HCT116 (cell line): ENCODE measurements at regions not wholly inside any gene's neighbourhood (a gene's known extent, or its start where the extent isn't known, plus 50 kb on each side); places are given as distances from the start of the nearest gene placed in this dataset.

Source experiments
- ATAC-seq: fragments of 200-7000 bp; cut with Tn5 transposase; 2 replicates; pipeline ENCODE4 v1.9.1; 2020; ENCODE audit warnings: mild to moderate bottlenecking, moderate library complexity
- BruUV-seq: library from RNA; stranded (reverse); fragments of 400-500 nt; replicated peaks from 2 replicates; lab custom pipeline; 2021; lab: Mats Ljungman, UMichigan
- CTCF ChIA-PET: fragments of 300-600 bp; sonication (Branson Sonifier 250); formaldehyde crosslinking; loops from one replicate; lab custom pipeline; 2021; ENCODE audit warnings: antibody characterized with exemption; lab: Charles Lee
- POLR2A ChIA-PET: fragments of 300-600, 350-600 bp; sonication (Branson Sonifier 250); formaldehyde crosslinking; loops from one replicate; lab custom pipeline; 2021; ENCODE audit warnings: antibody characterized with exemption; lab: Charles Lee
- RAD21 ChIA-PET, 2 experiments: fragments of 300-600 bp; sonication (Branson Sonifier 250); formaldehyde crosslinking; loops; one replicate each; lab custom pipeline; 2023; ENCODE audit warnings: low total read pairs in 2 of 2; ENCODE audit not compliant: uncharacterized antibody in 2 of 2, unreplicated experiment in 2 of 2, low non-redundant PET in 1 of 2; lab: Charles Lee
- DNase-seq: peaks from one replicate; pipeline ENCODE4 v3.0.0-alpha.2; 2010; ENCODE audit warnings: low read depth, low spot score
- H2AFZ ChIP-seq: fragments of 200-600 bp; shearing (Covaris generic), sonication (generic); 2 replicates; pipeline ENCODE4 v1.6.1; 2017; ENCODE audit warnings: low read depth, mixed run types, mixed read lengths, antibody characterized with exemption, low read length; ENCODE audit not compliant: poor library complexity, severe bottlenecking
- H3K27ac ChIP-seq: 2 replicates; pipeline ENCODE4 v1.5.1; 2012; ENCODE audit warnings: low read depth, low read length
- H3K27me3 ChIP-seq: fragments of 200-600 bp; sonication (generic); 2 replicates; pipeline ENCODE4 v1.6.1; 2016; ENCODE audit warnings: mixed run types, low read length, mixed read lengths; ENCODE audit not compliant: insufficient read depth
- H3K36me3 ChIP-seq, 2 experiments: fragments of 200-500 bp in 1 of 2; fragments of 200-600 bp in 1 of 2; sonication (Bioruptor generic) in 1 of 2; sonication (generic) in 1 of 2; 2 replicates each; pipeline versions ENCODE4 v1.5.1 to v1.6.1; 2014 to 2016; ENCODE audit warnings: low read length in 2 of 2, inconsistent platforms in 1 of 2, mixed read lengths in 1 of 2, mixed run types in 1 of 2; ENCODE audit not compliant: insufficient read depth in 2 of 2, control insufficient read depth in 1 of 2
- H3K4me1 ChIP-seq, 2 experiments: fragments of 200-600 bp in 1 of 2; sonication (generic) in 1 of 2; 2 replicates each; pipeline versions ENCODE4 v1.5.1 to v1.6.1; 2012 to 2017; ENCODE audit warnings: low read length in 2 of 2, inconsistent platforms in 1 of 2, mild to moderate bottlenecking in 1 of 2, mixed read lengths in 1 of 2, mixed run types in 1 of 2, moderate library complexity in 1 of 2; ENCODE audit not compliant: insufficient read depth in 2 of 2, control insufficient read depth in 1 of 2
- H3K4me2 ChIP-seq: fragments of 200-600 bp; sonication (generic); 2 replicates; pipeline ENCODE4 v1.6.1; 2017; ENCODE audit warnings: mixed run types, low read length, mixed read lengths
- H3K4me3 ChIP-seq, 2 experiments: fragments of 200-600 bp in 1 of 2; sonication (generic) in 1 of 2; replicated peaks in 1 of 2; 2 replicates each; pipeline ENCODE4 v1.5.1; 2011 to 2016; ENCODE audit warnings: low read length in 2 of 2, control low read depth in 1 of 2, low read depth in 1 of 2, mild to moderate bottlenecking in 1 of 2, mixed read lengths in 1 of 2, mixed run types in 1 of 2
- H3K79me2 ChIP-seq: fragments of 200-600 bp; sonication (generic); 2 replicates; pipeline ENCODE4 v1.6.1; 2017; ENCODE audit warnings: mild to moderate bottlenecking, mixed run types, low read length, moderate library complexity, mixed read lengths; ENCODE audit not compliant: insufficient read depth
- H3K9ac ChIP-seq: fragments of 200-600 bp; sonication (generic); 2 replicates; pipeline ENCODE4 v1.6.1; 2016; ENCODE audit warnings: low read length, mixed read lengths
- H3K9me2 ChIP-seq: fragments of 200-600 bp; sonication (generic), shearing (Covaris generic); 2 replicates; pipeline ENCODE4 v1.6.1; 2017; ENCODE audit warnings: mixed run types, mild to moderate bottlenecking, moderate library complexity; ENCODE audit not compliant: insufficient read depth
- H3K9me3 ChIP-seq, 2 experiments: fragments of 200-500 bp in 1 of 2; fragments of 200-600 bp in 1 of 2; sonication (Bioruptor generic) in 1 of 2; sonication (generic) in 1 of 2; 2 replicates each; pipeline ENCODE4 v1.6.1; 2014 to 2017; ENCODE audit warnings: low read length in 2 of 2, mixed read lengths in 2 of 2, inconsistent platforms in 1 of 2, low read depth in 1 of 2, mild to moderate bottlenecking in 1 of 2, mixed run types in 1 of 2, moderate library complexity in 1 of 2; ENCODE audit not compliant: control insufficient read depth in 1 of 2, insufficient read depth in 1 of 2
- H4K20me1 ChIP-seq: fragments of 200-600 bp; sonication (generic), shearing (Covaris generic); 2 replicates; pipeline ENCODE4 v1.6.1; 2017; ENCODE audit warnings: mixed run types, mild to moderate bottlenecking, moderate library complexity; ENCODE audit not compliant: insufficient read depth
- CBX3 ChIP-seq: IDR thresholded peaks from 2 replicates; pipeline ENCODE4 v1.6.1; 2012; ENCODE audit warnings: low read depth
- ELF1 ChIP-seq: IDR thresholded peaks from 2 replicates; pipeline ENCODE4 v1.6.1; 2012; ENCODE audit warnings: low read depth, borderline replicate concordance
- EZH2phosphoT487 ChIP-seq: fragments of 200-600 bp; IDR thresholded peaks from 2 replicates; pipeline ENCODE4 v1.6.1; 2018; ENCODE audit warnings: antibody characterized with exemption, borderline replicate concordance
- SIN3A ChIP-seq: IDR thresholded peaks from 2 replicates; pipeline ENCODE4 v1.6.1; 2012; ENCODE audit warnings: low read depth
- YY1 ChIP-seq: IDR thresholded peaks from 2 replicates; pipeline ENCODE4 v1.6.1; 2011; ENCODE audit warnings: low read length, low read depth, moderate library complexity, mild to moderate bottlenecking; ENCODE audit not compliant: insufficient replicate concordance; ENCODE audit errors: extremely low read depth
- ZBTB33 ChIP-seq: IDR thresholded peaks from 2 replicates; pipeline ENCODE4 v1.6.1; 2011; ENCODE audit warnings: mild to moderate bottlenecking, low read length, moderate library complexity; ENCODE audit not compliant: insufficient replicate concordance; ENCODE audit errors: extremely low read depth
- ZNF274 ChIP-seq: fragments of 200-500 bp; sonication (Bioruptor generic); IDR thresholded peaks from 2 replicates; pipeline ENCODE4 v1.6.1; 2014; ENCODE audit warnings: mild to moderate bottlenecking, low read depth, low read length, inconsistent platforms
- intact Hi-C: fragments of 100-400 bp; cut with micrococcal nuclease; formaldehyde crosslinking; loops from 2 replicates; pipeline ENCODE4 v1.10.0; 2022
- TF ChIP-seq, protein P1 (sequence below), 3 experiments: fragments of 200-600 bp in 1 of 3; sonication (generic) in 1 of 3; IDR thresholded peaks in 2 of 3; conservative IDR thresholded peaks in 1 of 3; 2 replicates each; pipeline ENCODE4 v1.5.1; 2012 to 2017; ENCODE audit warnings: low read depth in 2 of 3, low read length in 2 of 3, antibody characterized with exemption in 1 of 3, borderline replicate concordance in 1 of 3, control low read depth in 1 of 3, mild to moderate bottlenecking in 1 of 3, mixed read lengths in 1 of 3, mixed run types in 1 of 3, moderate library complexity in 1 of 3; ENCODE audit not compliant: insufficient read depth in 1 of 3

- TF ChIP-seq SIN3A (no peak), EZH2phosphoT487 (no peak), ZNF274 (no peak), ZBTB33 (no peak), ELF1 (no peak), CBX3 (no peak), YY1 (no peak)
- TF ChIP-seq, protein P1, sequence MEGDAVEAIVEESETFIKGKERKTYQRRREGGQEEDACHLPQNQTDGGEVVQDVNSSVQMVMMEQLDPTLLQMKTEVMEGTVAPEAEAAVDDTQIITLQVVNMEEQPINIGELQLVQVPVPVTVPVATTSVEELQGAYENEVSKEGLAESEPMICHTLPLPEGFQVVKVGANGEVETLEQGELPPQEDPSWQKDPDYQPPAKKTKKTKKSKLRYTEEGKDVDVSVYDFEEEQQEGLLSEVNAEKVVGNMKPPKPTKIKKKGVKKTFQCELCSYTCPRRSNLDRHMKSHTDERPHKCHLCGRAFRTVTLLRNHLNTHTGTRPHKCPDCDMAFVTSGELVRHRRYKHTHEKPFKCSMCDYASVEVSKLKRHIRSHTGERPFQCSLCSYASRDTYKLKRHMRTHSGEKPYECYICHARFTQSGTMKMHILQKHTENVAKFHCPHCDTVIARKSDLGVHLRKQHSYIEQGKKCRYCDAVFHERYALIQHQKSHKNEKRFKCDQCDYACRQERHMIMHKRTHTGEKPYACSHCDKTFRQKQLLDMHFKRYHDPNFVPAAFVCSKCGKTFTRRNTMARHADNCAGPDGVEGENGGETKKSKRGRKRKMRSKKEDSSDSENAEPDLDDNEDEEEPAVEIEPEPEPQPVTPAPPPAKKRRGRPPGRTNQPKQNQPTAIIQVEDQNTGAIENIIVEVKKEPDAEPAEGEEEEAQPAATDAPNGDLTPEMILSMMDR (IDR thresholded peaks at IDR 0.05 in 2 of 3, conservative IDR thresholded peaks at IDR 0.05 in 1 of 3; ENCODE audit: borderline replicate concordance in 1 of 3, insufficient read depth in 1 of 3, low read depth in 2 of 3, low read length in 2 of 3): no peak
- ChIA-PET POLR2A (no interaction called here), CTCF (no interaction called here), RAD21 (no interaction called here)
- Histone ChIP-seq H3K79me2 (no peaks in the 10 kb centered on the region), H3K9me3 (no peaks in the 10 kb centered on the region), H3K4me3 (no peak overlapping the region), H2AFZ (no peak overlapping the region), H3K27ac (no peak overlapping the region), H3K4me1 (no peaks in the 10 kb centered on the region), H3K27me3 (no peaks in the 10 kb centered on the region), H3K36me3 (no peaks in the 10 kb centered on the region), H3K9ac (no peak overlapping the region), H3K9me2 (no peaks in the 10 kb centered on the region), H3K4me2 (no peak overlapping the region), H4K20me1 (no peaks in the 10 kb centered on the region)
- intact Hi-C loops: no loop called here
- DNase-seq (no peak), ATAC-seq (no peak)
- no TSS peak for BruUV-seq
Measured at GRCh38 chr5:173703466-173703865, 87.0 kb upstream of the BOD1 start.
